Stimulated activated CD4-positive, alpha-beta T cell treated with anti-CD3 and anti-CD28 coated beads, Interleukin-1b, Interleukin-23, amount 100 ng/mL, for 24 hours (primary cell): ENCODE measurements at regions not wholly inside any gene's neighbourhood (a gene's known extent, or its start where the extent isn't known, plus 50 kb on each side); places are given as distances from the start of the nearest gene placed in this dataset.

ENCODE experiments used
- DNase-seq, 4 experiments: peaks; one replicate each; pipeline ENCODE4 v3.0.0-alpha.2; 2020; ENCODE audit warnings: low read depth in 4 of 4, low spot score in 1 of 4

GRCh38 chr22:22417495-22418162, 90.9 kb downstream of the ZNF280B start:
- DNase-seq: no peak

GRCh38 chr22:22418163-22418549, 90.4 kb downstream of the ZNF280B start:
- no peak for DNase-seq

GRCh38 chr22:22418957-22419356, 89.6 kb downstream of the ZNF280B start:
- DNase-seq: no peak

GRCh38 chr22:22420580-22420979, 88.0 kb downstream of the ZNF280B start:
- DNase-seq: no peak

- DNase-seq: no peak
These were observed 87.2 kb downstream of the ZNF280B start for GRCh38 chr22:22421392-22421791.

- peak; percentile 46 to 58 (median 52) for DNase-seq
These were observed 85.9 kb downstream of the ZNF280B start for GRCh38 chr22:22422629-22423112.

- no peak for DNase-seq
These were observed 84.9 kb downstream of the ZNF280B start for GRCh38 chr22:22423681-22424080.

- DNase-seq: no peak
These were observed 84.2 kb downstream of the ZNF280B start for GRCh38 chr22:22424210-22424800.

GRCh38 chr22:22424956-22425355, 83.6 kb downstream of the ZNF280B start:
- DNase-seq: no peak

GRCh38 chr22:22425356-22425755, 83.2 kb downstream of the ZNF280B start:
- no peak for DNase-seq

- no peak for DNase-seq
These were observed 82.5 kb downstream of the ZNF280B start for GRCh38 chr22:22425783-22426624.

GRCh38 chr22:22427542-22428065, 80.9 kb downstream of the ZNF280B start:
- no peak for DNase-seq

- DNase-seq: no peak
These were observed 80.1 kb downstream of the ZNF280B start for GRCh38 chr22:22428222-22429098.

- no peak for DNase-seq
These were observed 79.0 kb downstream of the ZNF280B start for GRCh38 chr22:22429369-22430108.

- no peak for DNase-seq
These were observed 78.3 kb downstream of the ZNF280B start for GRCh38 chr22:22430111-22430820.

- peak; percentile 36 to 51 (median 45) for DNase-seq
These were observed 77.0 kb downstream of the ZNF280B start for GRCh38 chr22:22431271-22432220.

- DNase-seq: no peak
These were observed 76.1 kb downstream of the ZNF280B start for GRCh38 chr22:22432479-22432878.

- no peak for DNase-seq
These were observed 75.6 kb downstream of the ZNF280B start for GRCh38 chr22:22432937-22433336.
